ENCODE measurements at regions not wholly inside any gene's neighbourhood (a gene's known extent, or its start where the extent isn't known, plus 50 kb on each side); places are given as distances from the start of the nearest gene placed in this dataset.

GRCh38 chr12:127797918-127798317, 469.1 kb upstream of the TMEM132C start:
- TF ChIP-seq POLR2A (IDR thresholded peaks at IDR 0.05) (no peak), CTCF (IDR thresholded peaks at IDR 0.05) (no peak)

Data from heart left ventricle (tissue), 13 donors.